Bronchial epithelial cell (primary cell): ENCODE measurements at regions not wholly inside any gene's neighbourhood (a gene's known extent, or its start where the extent isn't known, plus 50 kb on each side); places are given as distances from the start of the nearest gene placed in this dataset.

Source experiments
- DNase-seq: peaks from one replicate; pipeline ENCODE4 v3.0.0-alpha.2; 2010; ENCODE audit warnings: low read depth
- FAIRE-seq: peaks from 2 replicates; lab custom pipeline; 2011; peaks lifted over from hg19 to GRCh38; lab: Jason Lieb, UNC
- H3K27me3 ChIP-seq: 2 replicates; pipeline ENCODE4 v1.5.1; 2011; ENCODE audit warnings: low read length; ENCODE audit not compliant: control insufficient read depth, insufficient read depth
- H3K36me3 ChIP-seq: 2 replicates; pipeline ENCODE4 v1.5.1; 2011; ENCODE audit warnings: low read length; ENCODE audit not compliant: control insufficient read depth, insufficient read depth
- H3K4me3 ChIP-seq: 2 replicates; pipeline ENCODE4 v1.5.1; 2011; ENCODE audit warnings: mild to moderate bottlenecking, low read depth, low read length, control low read depth
- TF ChIP-seq, protein P1 (sequence below): IDR thresholded peaks from 2 replicates; pipeline ENCODE4 v1.5.1; 2011; ENCODE audit warnings: mild to moderate bottlenecking, moderate library complexity, low read length, control low read depth, inconsistent platforms; ENCODE audit not compliant: insufficient read depth, severe bottlenecking

DNA sequence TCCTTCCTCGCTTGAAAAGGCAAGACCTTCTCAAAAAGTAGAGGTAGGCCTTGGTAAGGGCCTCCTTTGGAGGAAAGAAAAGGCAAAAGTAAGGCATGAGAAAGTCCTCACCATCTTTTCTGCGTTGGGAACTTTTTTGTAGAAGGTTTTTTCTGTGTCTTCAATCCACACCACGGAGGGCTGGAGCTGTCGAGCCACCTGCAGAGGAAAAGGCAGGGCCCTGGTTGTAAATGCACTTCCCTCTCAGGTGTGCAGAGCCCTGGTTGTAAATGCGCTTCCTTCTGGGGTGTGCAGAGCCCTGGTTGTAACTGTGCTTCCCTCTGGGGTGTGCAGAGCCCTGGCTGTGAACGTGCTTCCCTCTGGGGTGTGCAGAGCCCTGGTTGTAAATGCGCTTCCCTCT is 80.2 kb upstream of the ASB18 start:
- TF ChIP-seq, protein P1, sequence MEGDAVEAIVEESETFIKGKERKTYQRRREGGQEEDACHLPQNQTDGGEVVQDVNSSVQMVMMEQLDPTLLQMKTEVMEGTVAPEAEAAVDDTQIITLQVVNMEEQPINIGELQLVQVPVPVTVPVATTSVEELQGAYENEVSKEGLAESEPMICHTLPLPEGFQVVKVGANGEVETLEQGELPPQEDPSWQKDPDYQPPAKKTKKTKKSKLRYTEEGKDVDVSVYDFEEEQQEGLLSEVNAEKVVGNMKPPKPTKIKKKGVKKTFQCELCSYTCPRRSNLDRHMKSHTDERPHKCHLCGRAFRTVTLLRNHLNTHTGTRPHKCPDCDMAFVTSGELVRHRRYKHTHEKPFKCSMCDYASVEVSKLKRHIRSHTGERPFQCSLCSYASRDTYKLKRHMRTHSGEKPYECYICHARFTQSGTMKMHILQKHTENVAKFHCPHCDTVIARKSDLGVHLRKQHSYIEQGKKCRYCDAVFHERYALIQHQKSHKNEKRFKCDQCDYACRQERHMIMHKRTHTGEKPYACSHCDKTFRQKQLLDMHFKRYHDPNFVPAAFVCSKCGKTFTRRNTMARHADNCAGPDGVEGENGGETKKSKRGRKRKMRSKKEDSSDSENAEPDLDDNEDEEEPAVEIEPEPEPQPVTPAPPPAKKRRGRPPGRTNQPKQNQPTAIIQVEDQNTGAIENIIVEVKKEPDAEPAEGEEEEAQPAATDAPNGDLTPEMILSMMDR: no peak
- Histone ChIP-seq H3K4me3 (no peak overlapping the region), H3K27me3 (no peaks in the 10 kb centered on the region), H3K36me3 (no peaks in the 10 kb centered on the region)
- DNase-seq (no peak), FAIRE-seq (no peak)

DNA sequence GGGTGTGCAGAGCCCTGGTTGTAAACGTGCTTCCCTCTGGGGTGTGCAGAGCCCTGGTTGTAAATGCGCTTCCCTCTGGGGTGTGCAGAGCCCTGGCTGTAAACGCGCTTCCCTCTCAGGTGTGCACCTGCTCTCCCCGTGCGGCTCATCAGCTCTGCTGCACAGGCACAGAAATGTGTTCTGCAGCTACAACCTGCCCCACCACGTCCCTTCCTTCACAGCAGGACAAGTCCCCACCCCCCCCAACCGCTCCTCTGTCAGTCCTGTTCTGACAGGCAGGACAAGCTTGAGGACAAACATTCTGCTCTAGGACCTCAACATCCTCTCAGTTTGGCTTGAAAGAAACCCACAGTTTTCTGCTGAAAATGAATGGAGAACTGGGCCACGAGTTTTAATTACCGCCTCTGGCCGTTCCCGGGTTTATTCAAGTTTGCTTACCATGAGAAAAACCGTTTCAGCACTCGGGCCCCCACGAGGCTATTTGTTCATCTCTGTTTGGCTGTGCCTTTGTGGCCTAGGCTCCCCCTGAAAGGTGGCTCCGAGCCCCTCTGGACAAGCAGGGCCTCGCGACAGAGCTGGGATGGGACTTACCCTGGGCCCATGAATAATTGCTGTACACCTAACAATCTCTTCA is 81.0 kb upstream of the ASB18 start:
- DNase-seq: no peak
- no peaks in the 10 kb centered on the region for H3K27me3 ChIP-seq
- FAIRE-seq: no peak
- no peaks in the 10 kb centered on the region for H3K36me3 ChIP-seq
- TF ChIP-seq, protein P1: no peak
- H3K4me3 ChIP-seq: no peak overlapping the region

DNA sequence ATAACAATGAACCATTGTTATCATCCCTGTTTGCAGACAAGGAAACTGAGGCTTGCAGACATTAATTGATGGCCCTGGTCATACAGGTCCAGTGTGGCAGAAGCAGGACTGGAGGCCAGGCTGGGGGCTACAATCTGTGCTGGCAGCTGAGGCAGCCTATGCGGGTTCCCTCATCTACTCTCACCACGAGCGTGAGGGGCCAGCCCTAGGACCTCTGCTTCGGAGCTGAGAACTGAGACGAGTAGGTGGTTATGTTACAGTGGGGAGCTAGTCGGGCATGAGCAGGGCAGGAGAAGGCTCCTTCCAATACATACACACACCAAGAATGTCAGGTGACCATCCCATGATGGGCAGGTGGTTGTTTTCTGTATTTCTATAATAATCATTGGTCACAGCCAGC is 82.2 kb upstream of the ASB18 start:
- FAIRE-seq: no peak
- no peaks in the 10 kb centered on the region for H3K36me3 ChIP-seq
- DNase-seq: no peak
- no peak overlapping the region for H3K4me3 ChIP-seq
- no peaks in the 10 kb centered on the region for H3K27me3 ChIP-seq
- TF ChIP-seq, protein P1: no peak

DNA sequence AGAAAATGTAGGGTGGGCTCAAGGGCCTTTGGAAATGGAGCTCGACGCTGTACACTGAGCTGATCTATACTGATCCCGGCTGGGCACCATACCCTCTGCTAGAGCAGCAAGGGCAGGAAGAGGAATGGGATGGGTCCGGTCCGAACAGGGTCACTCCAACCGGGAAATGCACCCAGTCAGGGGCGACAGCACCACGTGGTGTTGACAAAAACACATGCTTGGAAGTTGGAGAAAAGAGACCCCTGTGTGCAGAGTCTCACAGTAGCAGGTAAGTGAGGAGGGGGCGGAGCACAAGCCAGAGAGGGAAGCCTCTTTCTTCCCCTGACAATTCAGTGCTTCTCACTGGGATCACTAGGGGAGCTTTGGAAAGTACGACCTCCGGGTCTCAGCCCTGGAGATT is 84.1 kb upstream of the ASB18 start:
- no peaks in the 10 kb centered on the region for H3K36me3 ChIP-seq
- TF ChIP-seq, protein P1: no peak
- DNase-seq (no peak), FAIRE-seq (no peak)
- no peak overlapping the region for H3K4me3 ChIP-seq
- H3K27me3 ChIP-seq: no peaks in the 10 kb centered on the region

DNA sequence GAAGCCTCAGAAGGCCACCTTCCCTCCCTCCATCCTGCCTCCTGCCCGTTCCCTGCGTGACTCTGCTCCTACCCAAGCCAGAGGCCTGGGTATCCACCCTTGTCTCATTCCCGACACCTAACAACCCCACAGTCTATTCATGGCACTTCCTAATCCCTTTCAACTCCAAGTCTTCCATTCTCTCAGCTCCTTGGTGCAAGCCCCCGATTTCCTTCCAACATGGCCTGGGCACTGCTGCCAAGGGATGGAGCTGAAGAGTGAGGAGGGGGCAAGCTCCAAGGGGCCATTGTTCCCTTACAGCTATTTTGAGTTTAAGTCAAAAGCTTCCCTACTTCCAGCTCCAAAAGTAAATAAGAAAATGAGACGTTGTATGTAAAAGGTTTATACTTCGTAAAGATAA is 84.8 kb upstream of the ASB18 start:
- no peaks in the 10 kb centered on the region for H3K27me3 ChIP-seq

More for the DNA sequence above, 84.8 kb upstream of the ASB18 start:
- DNase-seq (no peak), FAIRE-seq (no peak)
- TF ChIP-seq, protein P1: no peak
- Histone ChIP-seq H3K36me3 (no peaks in the 10 kb centered on the region), H3K4me3 (no peak overlapping the region)
